A549 (cell line): ENCODE measurements at regions not wholly inside any gene's neighbourhood (a gene's known extent, or its start where the extent isn't known, plus 50 kb on each side); places are given as distances from the start of the nearest gene placed in this dataset.

ENCODE experiments used
- ATAC-seq, 2 experiments: fragments of 200-7000 bp in 1 of 2; fragments of >200 bp in 1 of 2; cut with Nextera tagmentation in 1 of 2; cut with Tn5 transposase in 1 of 2; 3 replicates each; pipeline versions ENCODE4 v1.8.0 to v1.9.1; 2018 to 2020; ENCODE audit warnings: mild to moderate bottlenecking in 1 of 2, moderate library complexity in 1 of 2
- CTCF ChIA-PET: fragments of 300-600 bp; sonication (Branson Sonifier 250); formaldehyde crosslinking; extraction: SDS; loops from one replicate; lab custom pipeline; 2021; ENCODE audit warnings: antibody characterized with exemption, inconsistent platforms; lab: Yijun Ruan, JAX
- POLR2A ChIA-PET: fragments of 350-600 bp; formaldehyde crosslinking; extraction: SDS; loops from one replicate; lab custom pipeline; 2021; ENCODE audit warnings: antibody characterized with exemption, inconsistent platforms; lab: Yijun Ruan, JAX
- DNase-seq, 2 experiments: peaks; one replicate each; pipeline versions ENCODE4 v3.0.0 to v3.0.0-alpha.2; 2011 to 2016; ENCODE audit warnings: low read depth in 1 of 2, low spot score in 1 of 2
- FAIRE-seq: peaks from 2 replicates; lab custom pipeline; 2011; peaks lifted over from hg19 to GRCh38; lab: Jason Lieb, UNC
- H3K27ac ChIP-seq, 2 experiments: fragments of >200 bp; sonication (Bioruptor Twin); formaldehyde crosslinking; 3 replicates each; pipeline ENCODE4 v1.5.1; 2016 to 2017
- H3K4me1 ChIP-seq: fragments of >200 bp; sonication (Bioruptor Twin); formaldehyde crosslinking; 3 replicates; pipeline ENCODE4 v1.6.1; 2016
- H3K4me2 ChIP-seq: fragments of >200 bp; sonication (Bioruptor Twin); formaldehyde crosslinking; 3 replicates; pipeline ENCODE4 v1.6.1; 2016
- H3K4me3 ChIP-seq: fragments of >200 bp; sonication (Bioruptor Twin); formaldehyde crosslinking; 3 replicates; pipeline ENCODE4 v1.5.1; 2016
- H3K9me3 ChIP-seq: fragments of >200 bp; sonication (Bioruptor Twin); formaldehyde crosslinking; 3 replicates; pipeline ENCODE4 v1.6.1; 2016
- BHLHE40 ChIP-seq: IDR thresholded peaks from 2 replicates; pipeline ENCODE4 v1.6.1; 2012; ENCODE audit warnings: low read depth, low read length, inconsistent platforms
- CHD4 ChIP-seq: fragments of 200-600 bp; sonication (generic); IDR thresholded peaks from 2 replicates; pipeline ENCODE4 v1.6.1; 2016; ENCODE audit warnings: antibody characterized with exemption, mild to moderate bottlenecking, borderline replicate concordance
- E2F6 ChIP-seq: IDR thresholded peaks from 2 replicates; pipeline ENCODE4 v1.6.1; 2012; ENCODE audit warnings: low read depth, borderline replicate concordance
- EHMT2 ChIP-seq: fragments of 200-600 bp; sonication (generic); IDR thresholded peaks from 2 replicates; pipeline ENCODE4 v1.6.1; 2016; ENCODE audit warnings: antibody characterized with exemption, low read depth, mild to moderate bottlenecking, moderate library complexity
- EP300 ChIP-seq, 2 experiments: fragments of >200 bp; sonication (Bioruptor Twin); formaldehyde crosslinking; IDR thresholded peaks; 2 replicates in 1 of 2; 3 replicates in 1 of 2; pipeline ENCODE4 v1.6.1; 2016 to 2017
- FOSB ChIP-seq: fragments of 250-450 bp; sonication (Bioruptor Pico); IDR thresholded peaks from 2 replicates; pipeline ENCODE4 v1.5.0; 2020; ENCODE audit warnings: mild to moderate bottlenecking, moderate library complexity
- HES2 ChIP-seq: fragments of >200 bp; sonication (Bioruptor Twin); formaldehyde crosslinking; IDR thresholded peaks from 2 replicates; pipeline ENCODE4 v1.6.1; 2016
- HOXA7 ChIP-seq: fragments of 250-450 bp; sonication (Bioruptor Pico); IDR thresholded peaks from 2 replicates; pipeline ENCODE4 v1.5.0; 2020; ENCODE audit warnings: mild to moderate bottlenecking, moderate library complexity
- HOXB13 ChIP-seq: fragments of 250-450 bp; sonication (Bioruptor Pico); IDR thresholded peaks from 2 replicates; pipeline ENCODE4 v1.5.0; 2020; ENCODE audit warnings: low read depth, mild to moderate bottlenecking, moderate library complexity
- JUN ChIP-seq, 2 experiments: fragments of >200 bp; sonication (Bioruptor Twin); formaldehyde crosslinking; IDR thresholded peaks; 2 replicates in 1 of 2; 3 replicates in 1 of 2; pipeline ENCODE4 v1.6.1; 2016 to 2017
- KDM1A ChIP-seq: fragments of 200-600 bp; sonication (generic); IDR thresholded peaks from 2 replicates; pipeline ENCODE4 v1.6.1; 2016; ENCODE audit warnings: low read depth, mild to moderate bottlenecking
- MAFK ChIP-seq: fragments of 450-650 bp; IDR thresholded peaks from 2 replicates; pipeline ENCODE4 v1.6.1; 2014; ENCODE audit not compliant: partially characterized antibody
- NR3C1 ChIP-seq: fragments of >200 bp; sonication (Bioruptor Twin); formaldehyde crosslinking; IDR thresholded peaks from 3 replicates; pipeline ENCODE4 v1.6.1; 2017
- POLR2A ChIP-seq: IDR thresholded peaks from 2 replicates; pipeline ENCODE4 v1.6.1; 2012; ENCODE audit warnings: mild to moderate bottlenecking, low read length
- RAD21 ChIP-seq, 2 experiments: fragments of >200 bp in 1 of 2; sonication (Bioruptor Twin) in 1 of 2; formaldehyde crosslinking in 1 of 2; IDR thresholded peaks in 1 of 2; conservative IDR thresholded peaks in 1 of 2; 2 replicates in 1 of 2; 3 replicates in 1 of 2; pipeline ENCODE4 v1.6.1; 2012 to 2018; ENCODE audit warnings: inconsistent platforms in 1 of 2
- RARB ChIP-seq: fragments of 250-450 bp; sonication (Bioruptor Pico); IDR thresholded peaks from 2 replicates; pipeline ENCODE4 v1.8.0; 2021; ENCODE audit warnings: mild to moderate bottlenecking, moderate library complexity
- RFX5 ChIP-seq: fragments of 450-650 bp; IDR thresholded peaks from 2 replicates; pipeline ENCODE4 v1.7.1; 2014; ENCODE audit warnings: antibody characterized with exemption, mild to moderate bottlenecking, moderate library complexity
- SMC3 ChIP-seq: fragments of >200 bp; sonication (Bioruptor Twin); formaldehyde crosslinking; IDR thresholded peaks from 3 replicates; pipeline ENCODE4 v1.6.1; 2018; ENCODE audit warnings: inconsistent platforms
- SREBF2 ChIP-seq: fragments of 450-650 bp; IDR thresholded peaks from 2 replicates; pipeline ENCODE4 v1.6.1; 2014; ENCODE audit warnings: mild to moderate bottlenecking, moderate library complexity
- TP53 ChIP-seq: fragments of 250-450 bp; sonication (Bioruptor Pico); IDR thresholded peaks from 2 replicates; pipeline ENCODE4 v1.5.0; 2021; ENCODE audit warnings: mild to moderate bottlenecking, moderate library complexity
- ZC3H11A ChIP-seq: fragments of 450-650 bp; IDR thresholded peaks from 2 replicates; pipeline ENCODE4 v1.6.1; 2014; ENCODE audit warnings: antibody characterized with exemption, mild to moderate bottlenecking
- ZNF302 ChIP-seq: fragments of 250-450 bp; sonication (Bioruptor Pico); IDR thresholded peaks from 2 replicates; pipeline ENCODE4 v1.9.0; 2021; ENCODE audit warnings: inconsistent platforms, mild to moderate bottlenecking, moderate library complexity
- ZSCAN20 ChIP-seq: fragments of 250-450 bp; sonication (Bioruptor Pico); IDR thresholded peaks from 2 replicates; pipeline ENCODE4 v1.8.0; 2022; ENCODE audit warnings: mild to moderate bottlenecking, moderate library complexity
- WGBS: methylation state at CpG from one replicate; pipeline ENCODE4 v1.1.6; 2017; ENCODE audit errors: missing lambda C conversion rate; 5-methylcytosine and 5-hydroxymethylcytosine counted together
- TF ChIP-seq, protein P1 (sequence below): fragments of >200 bp; sonication (Bioruptor Twin); formaldehyde crosslinking; IDR thresholded peaks from 3 replicates; pipeline ENCODE4 v1.6.1; 2016
- TF ChIP-seq, protein P2 (sequence below): fragments of 150-350 bp; IDR thresholded peaks from 2 replicates; pipeline ENCODE4 v1.6.1; 2014; ENCODE audit warnings: low read depth, mild to moderate bottlenecking, low read length
- TF ChIP-seq, protein P3 (sequence below): fragments of 250-450 bp; sonication (Bioruptor Pico); IDR thresholded peaks from 2 replicates; pipeline ENCODE4 v1.5.0; 2020; ENCODE audit warnings: low read depth, mild to moderate bottlenecking, moderate library complexity
- TF ChIP-seq, protein P4 (sequence below): fragments of >200 bp; sonication (Bioruptor Twin); formaldehyde crosslinking; IDR thresholded peaks from 3 replicates; pipeline ENCODE4 v1.5.1; 2016
- TF ChIP-seq, protein P5 (sequence below): IDR thresholded peaks from 2 replicates; pipeline ENCODE4 v1.6.1; 2012
- TF ChIP-seq, protein P6 (sequence below): fragments of 450-650 bp; IDR thresholded peaks from 2 replicates; pipeline ENCODE4 v1.6.1; 2014; ENCODE audit warnings: antibody characterized with exemption

GRCh38 chr2:89850481-89850880 is 1159.0 kb downstream of the RPIA start:
- no peak overlapping the region for H3K4me2 ChIP-seq
- FAIRE-seq (no peak), ATAC-seq (no peak), DNase-seq (no peak)
- H3K4me1 ChIP-seq = no peaks in the 10 kb centered on the region
- TF ChIP-seq SMC3 (no peak), BHLHE40 (no peak), EHMT2 (no peak), RARB (CRISPR knock-in tag) (no peak), NR3C1 (no peak), FOSB (CRISPR knock-in tag) (no peak), HES2 (no peak), ZC3H11A (no peak), ZSCAN20 (CRISPR knock-in tag) (no peak), CHD4 (no peak), RAD21 (conservative IDR thresholded peaks at IDR 0.05 in 1 of 2, IDR thresholded peaks at IDR 0.05 in 1 of 2) (no peak), MAFK (no peak), SREBF2 (no peak), EP300 (IDR thresholded peaks at IDR 0.05) (no peak), KDM1A (no peak), ZNF302 (no peak)
- TF ChIP-seq, protein P1, sequence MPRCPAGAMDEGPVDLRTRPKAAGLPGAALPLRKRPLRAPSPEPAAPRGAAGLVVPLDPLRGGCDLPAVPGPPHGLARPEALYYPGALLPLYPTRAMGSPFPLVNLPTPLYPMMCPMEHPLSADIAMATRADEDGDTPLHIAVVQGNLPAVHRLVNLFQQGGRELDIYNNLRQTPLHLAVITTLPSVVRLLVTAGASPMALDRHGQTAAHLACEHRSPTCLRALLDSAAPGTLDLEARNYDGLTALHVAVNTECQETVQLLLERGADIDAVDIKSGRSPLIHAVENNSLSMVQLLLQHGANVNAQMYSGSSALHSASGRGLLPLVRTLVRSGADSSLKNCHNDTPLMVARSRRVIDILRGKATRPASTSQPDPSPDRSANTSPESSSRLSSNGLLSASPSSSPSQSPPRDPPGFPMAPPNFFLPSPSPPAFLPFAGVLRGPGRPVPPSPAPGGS = no peak
- TF ChIP-seq, protein P2, sequence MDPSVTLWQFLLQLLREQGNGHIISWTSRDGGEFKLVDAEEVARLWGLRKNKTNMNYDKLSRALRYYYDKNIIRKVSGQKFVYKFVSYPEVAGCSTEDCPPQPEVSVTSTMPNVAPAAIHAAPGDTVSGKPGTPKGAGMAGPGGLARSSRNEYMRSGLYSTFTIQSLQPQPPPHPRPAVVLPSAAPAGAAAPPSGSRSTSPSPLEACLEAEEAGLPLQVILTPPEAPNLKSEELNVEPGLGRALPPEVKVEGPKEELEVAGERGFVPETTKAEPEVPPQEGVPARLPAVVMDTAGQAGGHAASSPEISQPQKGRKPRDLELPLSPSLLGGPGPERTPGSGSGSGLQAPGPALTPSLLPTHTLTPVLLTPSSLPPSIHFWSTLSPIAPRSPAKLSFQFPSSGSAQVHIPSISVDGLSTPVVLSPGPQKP = no peak
- TF ChIP-seq, protein P3, sequence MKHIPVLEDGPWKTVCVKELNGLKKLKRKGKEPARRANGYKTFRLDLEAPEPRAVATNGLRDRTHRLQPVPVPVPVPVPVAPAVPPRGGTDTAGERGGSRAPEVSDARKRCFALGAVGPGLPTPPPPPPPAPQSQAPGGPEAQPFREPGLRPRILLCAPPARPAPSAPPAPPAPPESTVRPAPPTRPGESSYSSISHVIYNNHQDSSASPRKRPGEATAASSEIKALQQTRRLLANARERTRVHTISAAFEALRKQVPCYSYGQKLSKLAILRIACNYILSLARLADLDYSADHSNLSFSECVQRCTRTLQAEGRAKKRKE = no peak
- TF ChIP-seq, protein P4, sequence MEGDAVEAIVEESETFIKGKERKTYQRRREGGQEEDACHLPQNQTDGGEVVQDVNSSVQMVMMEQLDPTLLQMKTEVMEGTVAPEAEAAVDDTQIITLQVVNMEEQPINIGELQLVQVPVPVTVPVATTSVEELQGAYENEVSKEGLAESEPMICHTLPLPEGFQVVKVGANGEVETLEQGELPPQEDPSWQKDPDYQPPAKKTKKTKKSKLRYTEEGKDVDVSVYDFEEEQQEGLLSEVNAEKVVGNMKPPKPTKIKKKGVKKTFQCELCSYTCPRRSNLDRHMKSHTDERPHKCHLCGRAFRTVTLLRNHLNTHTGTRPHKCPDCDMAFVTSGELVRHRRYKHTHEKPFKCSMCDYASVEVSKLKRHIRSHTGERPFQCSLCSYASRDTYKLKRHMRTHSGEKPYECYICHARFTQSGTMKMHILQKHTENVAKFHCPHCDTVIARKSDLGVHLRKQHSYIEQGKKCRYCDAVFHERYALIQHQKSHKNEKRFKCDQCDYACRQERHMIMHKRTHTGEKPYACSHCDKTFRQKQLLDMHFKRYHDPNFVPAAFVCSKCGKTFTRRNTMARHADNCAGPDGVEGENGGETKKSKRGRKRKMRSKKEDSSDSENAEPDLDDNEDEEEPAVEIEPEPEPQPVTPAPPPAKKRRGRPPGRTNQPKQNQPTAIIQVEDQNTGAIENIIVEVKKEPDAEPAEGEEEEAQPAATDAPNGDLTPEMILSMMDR = no peak
- no peak overlapping the region for H3K4me3 ChIP-seq
- H3K9me3 ChIP-seq = no peaks in the 10 kb centered on the region
- 3% methylated on average over 3 of the region's 3 CpGs for WGBS
- H3K27ac ChIP-seq = no peak overlapping the region
- POLR2A ChIA-PET = no interaction called here
- CTCF ChIA-PET = no interaction called here

GRCh38 chr2:89850881-89851582 is 1159.6 kb downstream of the RPIA start:
- DNase-seq (no peak), FAIRE-seq (no peak), ATAC-seq (no peak)
- Histone ChIP-seq H3K4me2 (no peak overlapping the region), H3K4me3 (no peak overlapping the region), H3K27ac (no peak overlapping the region), H3K4me1 (no peaks in the 10 kb centered on the region), H3K9me3 (no peaks in the 10 kb centered on the region)
- CTCF ChIA-PET = no interaction called here
- 5% methylated on average over 4 of the region's 4 CpGs for WGBS
- POLR2A ChIA-PET = no interaction called here
- TF ChIP-seq SMC3 (no peak), EP300 (IDR thresholded peaks at IDR 0.05) (no peak), E2F6 (no peak), HOXB13 (CRISPR knock-in tag) (no peak), HOXA7 (no peak), RFX5 (no peak), NR3C1 (no peak), POLR2A (no peak), HES2 (no peak), TP53 (CRISPR knock-in tag) (no peak), JUN (IDR thresholded peaks at IDR 0.05) (no peak)
- TF ChIP-seq, protein P5, sequence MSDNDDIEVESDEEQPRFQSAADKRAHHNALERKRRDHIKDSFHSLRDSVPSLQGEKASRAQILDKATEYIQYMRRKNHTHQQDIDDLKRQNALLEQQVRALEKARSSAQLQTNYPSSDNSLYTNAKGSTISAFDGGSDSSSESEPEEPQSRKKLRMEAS = no peak
- TF ChIP-seq, protein P6, sequence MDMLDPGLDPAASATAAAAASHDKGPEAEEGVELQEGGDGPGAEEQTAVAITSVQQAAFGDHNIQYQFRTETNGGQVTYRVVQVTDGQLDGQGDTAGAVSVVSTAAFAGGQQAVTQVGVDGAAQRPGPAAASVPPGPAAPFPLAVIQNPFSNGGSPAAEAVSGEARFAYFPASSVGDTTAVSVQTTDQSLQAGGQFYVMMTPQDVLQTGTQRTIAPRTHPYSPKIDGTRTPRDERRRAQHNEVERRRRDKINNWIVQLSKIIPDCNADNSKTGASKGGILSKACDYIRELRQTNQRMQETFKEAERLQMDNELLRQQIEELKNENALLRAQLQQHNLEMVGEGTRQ = no peak
- TF ChIP-seq, protein P3 = no peak
